Gastrocnemius medialis (tissue), 4 donors: ENCODE measurements at regions not wholly inside any gene's neighbourhood (a gene's known extent, or its start where the extent isn't known, plus 50 kb on each side); places are given as distances from the start of the nearest gene placed in this dataset.

Experiments used
- ATAC-seq, 2 donors: fragments of 150-250 bp; one replicate each; pipeline ENCODE4 v1.9.1; 2016
- DNase-seq, 2 donors: peaks; one replicate each; pipeline ENCODE4 v3.0.0-alpha.2; 2019
- H3K27ac ChIP-seq, 4 donors: fragments of 200-600 bp; sonication (generic); 1 replicate in 1 of 4; 2 replicates in 3 of 4; pipeline ENCODE4 v1.5.1; 2016 to 2018; ENCODE audit warnings: mild to moderate bottlenecking in 2 of 4, moderate library complexity in 1 of 4
- H3K27me3 ChIP-seq, 3 donors: fragments of 200-600 bp; sonication (generic) in 2 of 3; 1 replicate in 1 of 3; 2 replicates in 2 of 3; pipeline versions ENCODE4 v1.5.1 to v1.6.0; 2016 to 2019; ENCODE audit warnings: mild to moderate bottlenecking in 1 of 3, moderate library complexity in 1 of 3
- H3K36me3 ChIP-seq, 2 donors: fragments of 200-600 bp; sonication (generic) in 1 of 2; one replicate each; pipeline ENCODE4 v1.5.1; 2017 to 2018
- H3K4me1 ChIP-seq, 2 donors: fragments of 200-600 bp; sonication (generic) in 1 of 2; one replicate each; pipeline ENCODE4 v1.5.1; 2016 to 2017; ENCODE audit warnings: mild to moderate bottlenecking in 2 of 2
- H3K4me3 ChIP-seq, 4 donors: fragments of 200-600 bp; sonication (generic) in 3 of 4; 1 replicate in 1 of 4; 2 replicates in 3 of 4; pipeline ENCODE4 v1.5.1; 2016 to 2019; ENCODE audit warnings: mild to moderate bottlenecking in 2 of 4
- H3K9me3 ChIP-seq, 3 donors: fragments of 200-600 bp; sonication (generic) in 2 of 3; 1 replicate in 1 of 3; 2 replicates in 2 of 3; pipeline ENCODE4 v1.5.1; 2016 to 2019
- POLR2A ChIP-seq, 2 donors: fragments of 450-650 bp; IDR thresholded peaks; one replicate each; pipeline ENCODE4 v1.6.1; 2017; ENCODE audit warnings: antibody characterized with exemption in 2 of 2, mild to moderate bottlenecking in 2 of 2, moderate library complexity in 2 of 2
- in situ Hi-C, 4 donors: fragments of 200-750 bp; cut with MboI; loops; one replicate each; pipeline versions ENCODE4 v1.15.0 to v1.8.0; 2017; ENCODE audit warnings: low sequenced_read_pairs in 4 of 4
- intact Hi-C: fragments of 100-400 bp; cut with DNase I; formaldehyde crosslinking; loops from one replicate; pipeline ENCODE4 v1.15.1; 2023; ENCODE audit warnings: low total_unique reads
- TF ChIP-seq, protein P1 (sequence below), 5 experiments: fragments of 450-650 bp in 3 of 5; fragments of 200-600 bp in 2 of 5; sonication (generic) in 2 of 5; IDR thresholded peaks in 4 of 5; conservative IDR thresholded peaks in 1 of 5; 1 replicate in 4 of 5; 2 replicates in 1 of 5; pipeline ENCODE4 v1.5.1; 2016 to 2019; ENCODE audit warnings: antibody characterized with exemption in 5 of 5, mild to moderate bottlenecking in 3 of 5, moderate library complexity in 3 of 5

DNA sequence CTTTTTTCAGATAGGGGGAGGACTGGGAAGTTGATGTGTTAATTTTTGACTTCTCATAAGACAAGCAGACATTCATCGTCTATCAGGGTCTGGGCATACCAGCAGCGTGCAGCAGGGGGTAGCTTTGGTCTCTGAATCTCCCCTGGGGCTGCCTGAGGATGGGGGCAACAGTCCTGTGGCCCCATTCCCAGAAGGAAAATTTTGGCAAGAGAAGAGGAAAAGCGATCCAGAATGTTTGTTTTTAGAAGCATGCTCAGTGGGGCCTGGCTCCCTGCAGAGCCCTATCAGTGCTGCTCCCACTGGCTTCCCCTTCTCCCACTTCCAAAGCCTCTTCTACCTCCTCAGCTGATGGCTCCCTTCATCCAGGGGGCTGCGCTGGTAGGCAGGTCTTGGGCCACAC, 194.8 kb upstream of the IL12B start:
- Histone ChIP-seq H3K36me3 (no peaks in the 10 kb centered on the region), H3K9me3 (no peaks in the 10 kb centered on the region), H3K27ac (no peak overlapping the region), H3K27me3 (no peaks in the 10 kb centered on the region), H3K4me1 (no peaks in the 10 kb centered on the region), H3K4me3 (no peak overlapping the region)
- in situ Hi-C loops = loop anchor here in 1 of 4 donors (25.0 kb wide), 1 partner anchor 412 kb away; no protein-coding TSS in a partner anchor
- DNase-seq (no peak), ATAC-seq (no peak)
- TF ChIP-seq POLR2A (IDR thresholded peaks at IDR 0.05) = no peak
- TF ChIP-seq, protein P1, sequence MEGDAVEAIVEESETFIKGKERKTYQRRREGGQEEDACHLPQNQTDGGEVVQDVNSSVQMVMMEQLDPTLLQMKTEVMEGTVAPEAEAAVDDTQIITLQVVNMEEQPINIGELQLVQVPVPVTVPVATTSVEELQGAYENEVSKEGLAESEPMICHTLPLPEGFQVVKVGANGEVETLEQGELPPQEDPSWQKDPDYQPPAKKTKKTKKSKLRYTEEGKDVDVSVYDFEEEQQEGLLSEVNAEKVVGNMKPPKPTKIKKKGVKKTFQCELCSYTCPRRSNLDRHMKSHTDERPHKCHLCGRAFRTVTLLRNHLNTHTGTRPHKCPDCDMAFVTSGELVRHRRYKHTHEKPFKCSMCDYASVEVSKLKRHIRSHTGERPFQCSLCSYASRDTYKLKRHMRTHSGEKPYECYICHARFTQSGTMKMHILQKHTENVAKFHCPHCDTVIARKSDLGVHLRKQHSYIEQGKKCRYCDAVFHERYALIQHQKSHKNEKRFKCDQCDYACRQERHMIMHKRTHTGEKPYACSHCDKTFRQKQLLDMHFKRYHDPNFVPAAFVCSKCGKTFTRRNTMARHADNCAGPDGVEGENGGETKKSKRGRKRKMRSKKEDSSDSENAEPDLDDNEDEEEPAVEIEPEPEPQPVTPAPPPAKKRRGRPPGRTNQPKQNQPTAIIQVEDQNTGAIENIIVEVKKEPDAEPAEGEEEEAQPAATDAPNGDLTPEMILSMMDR (IDR thresholded peaks at IDR 0.05 in 4 of 5, conservative IDR thresholded peaks at IDR 0.05 in 1 of 5) = no peak
- intact Hi-C loops = no loop called here

DNA sequence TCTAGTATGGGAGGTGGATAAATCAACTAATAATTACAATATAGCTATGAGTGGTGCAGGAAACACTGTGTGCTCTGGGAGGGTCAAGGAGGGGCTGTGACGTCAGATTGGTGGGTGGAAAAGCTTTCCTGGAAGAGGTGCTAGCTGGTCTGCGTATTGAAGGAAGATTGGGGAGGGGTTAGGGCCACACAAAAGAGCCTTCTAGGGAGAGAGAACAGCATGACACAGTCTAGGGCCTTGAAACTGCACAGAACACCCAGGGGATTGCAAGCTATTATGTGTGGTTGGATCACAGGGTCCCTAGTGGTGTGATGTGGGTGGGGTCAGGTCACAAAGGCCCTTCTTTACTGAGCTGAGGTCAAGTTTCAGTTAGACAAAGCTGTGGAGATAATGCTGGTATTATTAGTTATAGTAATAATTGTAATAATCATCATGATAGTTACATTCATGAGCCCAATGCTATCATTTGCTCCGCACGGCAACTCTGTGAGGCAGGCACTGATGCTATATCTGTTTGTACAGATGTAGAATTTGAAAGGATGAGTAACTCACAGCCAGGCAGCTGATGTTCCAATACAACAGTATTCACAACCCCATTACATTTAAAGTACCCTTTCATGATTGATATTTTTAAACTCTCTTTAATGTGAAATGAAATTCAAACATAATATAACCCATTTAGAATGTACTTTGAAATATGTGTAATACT, 197.4 kb upstream of the IL12B start:
- no peak overlapping the region for H3K27ac ChIP-seq
- intact Hi-C loops = no loop called here
- ATAC-seq (no peak), DNase-seq (no peak)
- H3K9me3 ChIP-seq = no peaks in the 10 kb centered on the region
- no peaks in the 10 kb centered on the region for H3K36me3 ChIP-seq
- no peaks in the 10 kb centered on the region for H3K4me1 ChIP-seq
- no peaks in the 10 kb centered on the region for H3K27me3 ChIP-seq
- in situ Hi-C loops = loop anchor here in 1 of 4 donors (25.0 kb wide), 1 partner anchor 410 kb away; no protein-coding TSS in a partner anchor
- TF ChIP-seq POLR2A (IDR thresholded peaks at IDR 0.05) = no peak
- TF ChIP-seq, protein P1 (IDR thresholded peaks at IDR 0.05 in 4 of 5, conservative IDR thresholded peaks at IDR 0.05 in 1 of 5) = no peak
- no peak overlapping the region for H3K4me3 ChIP-seq

DNA sequence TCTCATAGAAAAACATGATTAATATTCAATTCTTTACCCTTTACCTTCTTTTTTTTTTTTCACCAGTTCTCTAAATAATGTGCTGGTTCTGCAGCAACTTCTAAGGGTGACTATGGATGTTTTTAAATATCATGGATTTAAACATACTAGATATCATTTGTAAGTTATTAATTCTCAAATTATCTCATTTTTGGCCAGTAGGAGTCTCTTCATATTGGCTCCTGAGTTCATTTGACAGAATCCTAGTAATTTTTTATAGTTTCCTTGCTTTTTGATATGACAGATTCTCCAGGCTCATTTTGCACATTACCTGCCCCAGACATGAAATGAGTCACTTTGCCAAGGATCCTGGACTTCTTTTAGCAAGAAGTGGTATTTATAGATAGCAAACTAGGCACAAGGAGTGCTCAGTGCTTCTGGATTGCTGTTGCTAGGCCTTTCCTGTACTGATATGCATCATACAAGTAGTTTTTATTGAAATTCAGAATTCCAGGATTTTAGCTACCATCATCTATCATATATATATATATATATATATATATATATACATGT, 201.3 kb upstream of the IL12B start:
- H3K9me3 ChIP-seq = no peaks in the 10 kb centered on the region
- ATAC-seq (no peak), DNase-seq (no peak)
- H3K4me3 ChIP-seq = no peak overlapping the region
- H3K4me1 ChIP-seq = no peaks in the 10 kb centered on the region
- TF ChIP-seq, protein P1 (IDR thresholded peaks at IDR 0.05 in 4 of 5, conservative IDR thresholded peaks at IDR 0.05 in 1 of 5) = no peak
- TF ChIP-seq POLR2A (IDR thresholded peaks at IDR 0.05) = no peak
- intact Hi-C loops = loop anchor here (5.0 kb wide), 1 partner anchor 386 kb away; the partner anchor contains the start of gene ADRA1B
- in situ Hi-C loops = loop anchor here in 1 of 4 donors (25.0 kb wide), 1 partner anchor 406 kb away; no protein-coding TSS in a partner anchor
- H3K27ac ChIP-seq = no peak overlapping the region
- no peaks in the 10 kb centered on the region for H3K27me3 ChIP-seq
- no peaks in the 10 kb centered on the region for H3K36me3 ChIP-seq

DNA sequence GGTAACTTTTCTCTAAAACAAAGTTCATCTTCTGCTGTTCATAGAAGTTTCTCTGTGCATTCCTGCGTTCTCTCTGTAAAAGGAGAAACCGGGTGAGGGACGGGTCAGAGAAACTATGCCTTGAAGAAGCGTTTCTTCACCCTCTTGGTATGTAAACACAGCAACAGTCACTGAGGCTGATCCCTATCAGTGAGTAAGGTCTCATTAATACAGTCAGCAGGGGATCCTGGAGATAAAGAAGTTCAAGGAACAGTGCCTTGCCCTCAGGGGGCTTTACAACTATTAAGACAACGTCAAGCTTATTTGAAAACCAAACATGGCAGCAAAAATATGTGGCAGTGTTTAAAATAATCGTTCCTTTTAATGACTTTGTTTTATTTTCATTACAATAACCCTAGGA, 202.9 kb upstream of the IL12B start:
- in situ Hi-C loops = loop anchor here in 1 of 4 donors (25.0 kb wide), 1 partner anchor 404 kb away; no protein-coding TSS in a partner anchor
- no peaks in the 10 kb centered on the region for H3K36me3 ChIP-seq
- no peaks in the 10 kb centered on the region for H3K9me3 ChIP-seq
- ATAC-seq (no peak), DNase-seq (no peak)
- no peaks in the 10 kb centered on the region for H3K27me3 ChIP-seq
- TF ChIP-seq POLR2A (IDR thresholded peaks at IDR 0.05) = no peak
- TF ChIP-seq, protein P1 (IDR thresholded peaks at IDR 0.05 in 4 of 5, conservative IDR thresholded peaks at IDR 0.05 in 1 of 5) = no peak
- intact Hi-C loops = loop anchor here (5.0 kb wide), 1 partner anchor 384 kb away; the partner anchor contains the start of gene ADRA1B
- no peak overlapping the region for H3K27ac ChIP-seq
- H3K4me1 ChIP-seq = no peaks in the 10 kb centered on the region
- H3K4me3 ChIP-seq = no peak overlapping the region
